CD14-positive monocyte (primary cell): ENCODE measurements at regions not wholly inside any gene's neighbourhood (a gene's known extent, or its start where the extent isn't known, plus 50 kb on each side); places are given as distances from the start of the nearest gene placed in this dataset.

Experiments used
- DNase-seq, 3 donors: peaks; one replicate each; pipeline ENCODE4 v3.0.0-alpha.2; 2011 to 2022
- H2AFZ ChIP-seq: 2 replicates; pipeline ENCODE4 v1.6.0; 2012; ENCODE audit warnings: mild to moderate bottlenecking, low read depth, low read length, inconsistent platforms; ENCODE audit not compliant: insufficient read depth, poor library complexity, severe bottlenecking
- H3K27ac ChIP-seq, 2 donors: 1 replicate in 1 of 2; 2 replicates in 1 of 2; pipeline ENCODE4 v1.5.1; 2012 to 2013; ENCODE audit warnings: low read length in 2 of 2, control low read depth in 1 of 2, inconsistent platforms in 1 of 2, low read depth in 1 of 2, mild to moderate bottlenecking in 1 of 2
- H3K27me3 ChIP-seq, 2 donors: one replicate each; pipeline versions ENCODE4 v1.6.0 to v1.6.1; 2011 to 2013; ENCODE audit warnings: low read length in 2 of 2; ENCODE audit not compliant: control insufficient read depth in 2 of 2, insufficient read depth in 2 of 2
- H3K36me3 ChIP-seq, 2 donors: replicated peaks in 1 of 2; 1 replicate in 1 of 2; 2 replicates in 1 of 2; pipeline versions ENCODE4 v1.5.1 to v1.6.1; 2012 to 2013; ENCODE audit warnings: low read length in 2 of 2, control low read depth in 1 of 2, inconsistent platforms in 1 of 2, mild to moderate bottlenecking in 1 of 2; ENCODE audit not compliant: insufficient read depth in 2 of 2, control insufficient read depth in 1 of 2
- H3K4me1 ChIP-seq, 2 donors: 1 replicate in 1 of 2; 2 replicates in 1 of 2; pipeline versions ENCODE4 v1.5.1 to v1.6.1; 2012 to 2013; ENCODE audit warnings: low read length in 2 of 2, control low read depth in 1 of 2, inconsistent platforms in 1 of 2, mild to moderate bottlenecking in 1 of 2, moderate library complexity in 1 of 2; ENCODE audit not compliant: insufficient read depth in 2 of 2, control insufficient read depth in 1 of 2
- H3K4me2 ChIP-seq: replicated peaks from 2 replicates; pipeline ENCODE3; 2012; ENCODE audit warnings: low read length, moderate library complexity, mild to moderate bottlenecking; ENCODE audit not compliant: poor library complexity, severe bottlenecking; ENCODE audit errors: extremely low read depth
- H3K4me3 ChIP-seq, 3 experiments: fragments of 200-600 bp in 1 of 3; sonication (generic) in 1 of 3; replicated peaks in 1 of 3; 1 replicate in 2 of 3; 2 replicates in 1 of 3; pipeline ENCODE4 v1.5.1; 2011 to 2013; ENCODE audit warnings: low read length in 3 of 3, mild to moderate bottlenecking in 3 of 3, control low read depth in 2 of 3, low read depth in 2 of 3, inconsistent platforms in 1 of 3, moderate library complexity in 1 of 3
- H3K79me2 ChIP-seq: 2 replicates; pipeline ENCODE4 v1.6.0; 2012; ENCODE audit warnings: mild to moderate bottlenecking, control low read depth, inconsistent platforms, low read length, moderate library complexity; ENCODE audit not compliant: insufficient read depth
- H3K9ac ChIP-seq: 2 replicates; pipeline ENCODE4 v1.6.0; 2017; ENCODE audit warnings: low read length, mild to moderate bottlenecking; ENCODE audit not compliant: insufficient read depth, poor library complexity, severe bottlenecking
- H3K9me3 ChIP-seq, 2 donors: replicated peaks in 1 of 2; 1 replicate in 1 of 2; 2 replicates in 1 of 2; pipeline versions ENCODE4 v1.5.1 to v1.6.1; 2012 to 2013; ENCODE audit warnings: low read length in 2 of 2, control low read depth in 1 of 2; ENCODE audit not compliant: control insufficient read depth in 1 of 2, insufficient read depth in 1 of 2
- H4K20me1 ChIP-seq: 2 replicates; pipeline ENCODE4 v1.6.0; 2012; ENCODE audit warnings: mild to moderate bottlenecking, low read length, control low read depth, moderate library complexity; ENCODE audit not compliant: insufficient read depth
- H3K27ac Mint-ChIP-seq, 7 donors: one replicate each; pipeline ENCODE4 v1.8.0; 2020; ENCODE audit warnings: mild to moderate bottlenecking in 7 of 7, mixed read lengths in 7 of 7, moderate library complexity in 6 of 7, inconsistent platforms in 2 of 7
- H3K27me3 Mint-ChIP-seq, 3 donors: one replicate each; pipeline ENCODE4 v1.8.0; 2021 to 2022; ENCODE audit warnings: low read depth in 3 of 3, mild to moderate bottlenecking in 3 of 3, mixed read lengths in 3 of 3, moderate library complexity in 3 of 3, inconsistent platforms in 1 of 3
- H3K36me3 Mint-ChIP-seq, 2 donors: one replicate each; pipeline ENCODE4 v1.8.0; 2020; ENCODE audit warnings: mixed read lengths in 2 of 2, inconsistent platforms in 1 of 2, mild to moderate bottlenecking in 1 of 2
- H3K4me1 Mint-ChIP-seq: one replicate; pipeline ENCODE4 v1.8.0; 2020; ENCODE audit warnings: mild to moderate bottlenecking, mixed read lengths
- H3K4me3 Mint-ChIP-seq, 2 donors: one replicate each; pipeline ENCODE4 v1.8.0; 2020; ENCODE audit warnings: mild to moderate bottlenecking in 2 of 2, mixed read lengths in 2 of 2, moderate library complexity in 1 of 2
- H3K9me3 Mint-ChIP-seq, 7 donors: one replicate each; pipeline ENCODE4 v1.8.0; 2020 to 2022; ENCODE audit warnings: mixed read lengths in 7 of 7, mild to moderate bottlenecking in 6 of 7, moderate library complexity in 6 of 7, inconsistent platforms in 2 of 7
- CTCF ChIP-seq: fragments of 200-600 bp; IDR thresholded peaks from one replicate; pipeline ENCODE4 v1.8.0; 2022; ENCODE audit warnings: antibody characterized with exemption, mild to moderate bottlenecking
- WGBS: methylation state at CpG from one replicate; pipeline ENCODE4 v1.1.5; 2013; ENCODE audit warnings: missing lambda C conversion rate; ENCODE audit not compliant: insufficient coverage; 5-methylcytosine and 5-hydroxymethylcytosine counted together
- intact Hi-C, 2 donors: fragments of 100-400 bp; cut with micrococcal nuclease; formaldehyde crosslinking; loops; one replicate each; pipeline versions ENCODE4 v1.15.0 to v1.15.1; 2023

GRCh38 chr15:35197306-35197705 lies 112.2 kb upstream of the NANOGP8 start:
- no peaks in the 10 kb centered on the region for H4K20me1 ChIP-seq
- H3K9ac ChIP-seq, result no peak overlapping the region
- DNase-seq, result no peak
- Mint-ChIP-seq H3K9me3 (peaks cover 0 to 5% (median 3%) of the 10 kb centered on the region in 7 donors), H3K27ac (no peak overlapping the region), H3K36me3 (no peaks in the 10 kb centered on the region), H3K27me3 (peaks cover 0 to 2% (median 1%) of the 10 kb centered on the region in 3 donors), H3K4me3 (no peak overlapping the region), H3K4me1 (no peaks in the 10 kb centered on the region)
- no peak overlapping the region for H3K4me2 ChIP-seq
- no peaks in the 10 kb centered on the region for H3K27me3 ChIP-seq
- TF ChIP-seq CTCF, result no peak
- no peak overlapping the region for H3K27ac ChIP-seq
- intact Hi-C loops, result no loop called here
- H3K4me3 ChIP-seq, result no peak overlapping the region
- H3K4me1 ChIP-seq, result no peaks in the 10 kb centered on the region
- H3K9me3 ChIP-seq, result peaks cover 0 to 3% of the 10 kb centered on the region in 2 donors
- no peaks in the 10 kb centered on the region for H3K79me2 ChIP-seq
- H3K36me3 ChIP-seq, result no peaks in the 10 kb centered on the region
- no peak overlapping the region for H2AFZ ChIP-seq

DNA sequence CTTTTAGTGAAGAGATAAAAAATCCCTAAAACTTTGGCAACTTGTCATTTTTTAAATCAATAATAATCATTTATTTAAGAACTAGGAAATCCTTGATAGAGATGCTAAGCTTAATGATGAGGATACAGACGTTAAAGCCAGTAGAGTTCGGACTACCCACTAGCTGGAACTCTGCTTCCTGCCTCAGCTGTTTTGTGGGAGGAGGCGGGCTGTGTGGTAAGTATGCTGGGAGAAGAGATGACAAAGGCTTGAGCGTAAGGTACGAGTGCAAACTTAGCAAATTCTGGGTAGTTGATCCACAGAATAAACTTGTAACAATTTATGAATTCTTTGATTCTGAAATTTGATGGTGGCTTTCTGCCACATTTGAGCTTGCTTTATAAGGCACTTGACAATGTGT lies 111.2 kb upstream of the NANOGP8 start:
- H3K9me3 ChIP-seq, result peaks cover 0 to 13% of the 10 kb centered on the region in 2 donors
- no peak overlapping the region for H3K4me3 ChIP-seq
- no peaks in the 10 kb centered on the region for H3K27me3 ChIP-seq
- Mint-ChIP-seq H3K36me3 (no peaks in the 10 kb centered on the region), H3K4me3 (no peak overlapping the region), H3K4me1 (no peaks in the 10 kb centered on the region), H3K27ac (no peak overlapping the region), H3K9me3 (peaks cover 4 to 11% (median 6%) of the 10 kb centered on the region in 7 donors), H3K27me3 (peaks cover 0 to 2% (median 1%) of the 10 kb centered on the region in 3 donors)
- no peak overlapping the region for H3K27ac ChIP-seq
- TF ChIP-seq CTCF, result no peak
- no peaks in the 10 kb centered on the region for H3K36me3 ChIP-seq
- H3K9ac ChIP-seq, result no peak overlapping the region
- H3K4me2 ChIP-seq, result no peak overlapping the region
- 100% methylated on average over 5 of the region's 5 CpGs for WGBS
- intact Hi-C loops, result no loop called here
- no peak overlapping the region for H2AFZ ChIP-seq
- H3K79me2 ChIP-seq, result no peaks in the 10 kb centered on the region
- no peaks in the 10 kb centered on the region for H4K20me1 ChIP-seq
- H3K4me1 ChIP-seq, result no peaks in the 10 kb centered on the region
- no peak for DNase-seq
